ENCODE measurements at regions not wholly inside any gene's neighbourhood (a gene's known extent, or its start where the extent isn't known, plus 50 kb on each side); places are given as distances from the start of the nearest gene placed in this dataset.

GRCh38 chr1:98299313-98299712, 362.2 kb upstream of the SNX7 start:
- TF ChIP-seq POLR2A (IDR thresholded peaks at IDR 0.05), result no peak
- no peak for TF ChIP-seq POLR2AphosphoS5 (IDR thresholded peaks at IDR 0.05)
